Epithelial cell of esophagus (primary cell): ENCODE measurements at regions not wholly inside any gene's neighbourhood (a gene's known extent, or its start where the extent isn't known, plus 50 kb on each side); places are given as distances from the start of the nearest gene placed in this dataset.

Experiments
- DNase-seq: peaks from one replicate; pipeline ENCODE4 v3.0.0; 2010; ENCODE audit warnings: low read depth
- H3K4me3 ChIP-seq: 2 replicates; pipeline ENCODE4 v1.5.1; 2011; ENCODE audit warnings: mild to moderate bottlenecking, low read length, control low read depth
- CTCF ChIP-seq: IDR thresholded peaks from 2 replicates; pipeline ENCODE4 v1.5.1; 2011; ENCODE audit warnings: low read depth, mild to moderate bottlenecking, low read length, control low read depth, inconsistent platforms; ENCODE audit not compliant: insufficient read depth; ENCODE audit errors: missing control alignments

GRCh38 chrX:98452456-98452855, 1568.7 kb downstream of the RPA4 start:
- DNase-seq = no peak
- no peak for TF ChIP-seq CTCF
- no peak overlapping the region for H3K4me3 ChIP-seq

GRCh38 chrX:98459669-98460068, 1576.0 kb downstream of the RPA4 start:
- no peak for TF ChIP-seq CTCF
- no peak overlapping the region for H3K4me3 ChIP-seq
- DNase-seq = no peak

- no peak overlapping the region for H3K4me3 ChIP-seq
- no peak for TF ChIP-seq CTCF
- DNase-seq = peak; percentile 27
These were observed 1596.9 kb downstream of the RPA4 start for GRCh38 chrX:98480606-98481005.

- no peak for TF ChIP-seq CTCF
- no peak overlapping the region for H3K4me3 ChIP-seq
- DNase-seq = no peak
These were observed 1597.9 kb downstream of the RPA4 start for GRCh38 chrX:98481636-98482035.

GRCh38 chrX:98490670-98491069, 1607.0 kb downstream of the RPA4 start:
- no peak for DNase-seq
- no peak overlapping the region for H3K4me3 ChIP-seq
- no peak for TF ChIP-seq CTCF

- TF ChIP-seq CTCF = no peak
- no peak overlapping the region for H3K4me3 ChIP-seq
- DNase-seq = peak; percentile 4
These were observed 1617.7 kb downstream of the RPA4 start for GRCh38 chrX:98501426-98501825.

GRCh38 chrX:98506907-98507306, 1623.2 kb downstream of the RPA4 start:
- no peak overlapping the region for H3K4me3 ChIP-seq
- DNase-seq = peak; percentile 0
- TF ChIP-seq CTCF = no peak
